Neural progenitor cell (in vitro differentiated cells): ENCODE measurements at regions not wholly inside any gene's neighbourhood (a gene's known extent, or its start where the extent isn't known, plus 50 kb on each side); places are given as distances from the start of the nearest gene placed in this dataset.

Experiments
- DNase-seq: peaks from one replicate; pipeline ENCODE4 v3.0.0-alpha.2; 2016; ENCODE audit warnings: low spot score
- H2AFZ ChIP-seq: fragments of 200-600 bp; sonication (generic); replicated peaks from 2 replicates; pipeline ENCODE4 v1.6.1; 2016; ENCODE audit warnings: antibody characterized with exemption
- H3F3A ChIP-seq: fragments of 200-600 bp; sonication (generic); 2 replicates; pipeline ENCODE4 v1.6.1; 2016; ENCODE audit warnings: antibody characterized with exemption, low read depth
- H3K27ac ChIP-seq: fragments of 200-600 bp; sonication (generic); 2 replicates; pipeline ENCODE4 v1.5.1; 2016; ENCODE audit warnings: mild to moderate bottlenecking
- H3K27me3 ChIP-seq: fragments of 200-600 bp; sonication (generic); 2 replicates; pipeline ENCODE4 v1.6.1; 2016; ENCODE audit warnings: mild to moderate bottlenecking, moderate library complexity
- H3K36me3 ChIP-seq: fragments of 200-600 bp; sonication (generic); 2 replicates; pipeline ENCODE4 v1.5.1; 2016
- H3K4me1 ChIP-seq: fragments of 200-600 bp; sonication (generic); 2 replicates; pipeline ENCODE4 v1.6.1; 2016; ENCODE audit warnings: mixed run types
- H3K4me2 ChIP-seq: fragments of 200-600 bp; sonication (generic); 2 replicates; pipeline ENCODE4 v1.6.1; 2016
- H3K4me3 ChIP-seq: fragments of 200-600 bp; sonication (generic); 2 replicates; pipeline ENCODE4 v1.5.1; 2016
- H3K79me2 ChIP-seq: fragments of 200-600 bp; sonication (generic); 2 replicates; pipeline ENCODE4 v1.6.1; 2016; ENCODE audit warnings: low read depth
- H3K9ac ChIP-seq: fragments of 200-600 bp; sonication (generic); 2 replicates; pipeline ENCODE4 v1.6.1; 2016
- H3K9me3 ChIP-seq: fragments of 200-600 bp; sonication (generic); 2 replicates; pipeline ENCODE4 v1.5.1; 2016; ENCODE audit warnings: low read depth
- H4K20me1 ChIP-seq: fragments of 200-600 bp; sonication (generic); 2 replicates; pipeline ENCODE4 v1.6.1; 2016; ENCODE audit warnings: low read depth
- H3K27ac Mint-ChIP-seq: 3 replicates; pipeline ENCODE4 v1.8.0; 2021; ENCODE audit warnings: mixed read lengths
- H3K27me3 Mint-ChIP-seq: 2 replicates; pipeline ENCODE4 v1.8.0; 2022; ENCODE audit warnings: low read depth, mild to moderate bottlenecking, inconsistent platforms, moderate library complexity, mixed read lengths; ENCODE audit not compliant: insufficient read depth
- H3K36me3 Mint-ChIP-seq: 3 replicates; pipeline ENCODE4 v1.8.0; 2021; ENCODE audit warnings: mixed read lengths
- H3K4me1 Mint-ChIP-seq: 3 replicates; pipeline ENCODE4 v1.8.0; 2021; ENCODE audit warnings: mixed read lengths
- H3K4me3 Mint-ChIP-seq: 3 replicates; pipeline ENCODE4 v1.8.0; 2021; ENCODE audit warnings: mild to moderate bottlenecking, moderate library complexity, mixed read lengths
- H3K9me3 Mint-ChIP-seq: 3 replicates; pipeline ENCODE4 v1.8.0; 2020; ENCODE audit warnings: mixed read lengths
- EZH2 ChIP-seq: fragments of 200-600 bp; sonication (generic); IDR thresholded peaks from 2 replicates; pipeline ENCODE4 v1.6.1; 2017; ENCODE audit warnings: antibody characterized with exemption, mild to moderate bottlenecking, moderate library complexity
- EZH2phosphoT487 ChIP-seq: fragments of 200-600 bp; sonication (generic); IDR thresholded peaks from 2 replicates; pipeline ENCODE4 v1.6.1; 2017; ENCODE audit warnings: antibody characterized with exemption
- TF ChIP-seq, protein P1 (sequence below): fragments of 200-600 bp; sonication (generic); IDR thresholded peaks from 2 replicates; pipeline ENCODE4 v1.5.1; 2017; ENCODE audit warnings: antibody characterized with exemption, mild to moderate bottlenecking

- H3F3A ChIP-seq, result no peaks in the 10 kb centered on the region
- H3K27me3 ChIP-seq, result no peaks in the 10 kb centered on the region
- no peaks in the 10 kb centered on the region for H3K9me3 Mint-ChIP-seq
- H3K27ac ChIP-seq, result no peak overlapping the region
- no peak overlapping the region for H3K9ac ChIP-seq
- no peaks in the 10 kb centered on the region for H4K20me1 ChIP-seq
- no peak overlapping the region for H2AFZ ChIP-seq
- no peak overlapping the region for H3K4me3 Mint-ChIP-seq
- H3K4me1 ChIP-seq, result peaks cover 5% of the 10 kb centered on the region
- H3K4me2 ChIP-seq, result no peak overlapping the region
- H3K4me1 Mint-ChIP-seq, result no peaks in the 10 kb centered on the region
- H3K27ac Mint-ChIP-seq, result no peak overlapping the region
- no peaks in the 10 kb centered on the region for H3K36me3 ChIP-seq
- H3K27me3 Mint-ChIP-seq, result no peaks in the 10 kb centered on the region
- no peaks in the 10 kb centered on the region for H3K36me3 Mint-ChIP-seq
- no peaks in the 10 kb centered on the region for H3K79me2 ChIP-seq
- no peaks in the 10 kb centered on the region for H3K9me3 ChIP-seq
- no peak for TF ChIP-seq EZH2phosphoT487
- no peak overlapping the region for H3K4me3 ChIP-seq
- no peak for DNase-seq
Observed at GRCh38 chr5:147989239-147989638, 74.5 kb upstream of the SPINK5 start.

- no peak overlapping the region for H3K9ac ChIP-seq
- no peaks in the 10 kb centered on the region for H3K36me3 Mint-ChIP-seq
- H3K4me1 ChIP-seq, result peaks cover 5% of the 10 kb centered on the region
- H3K4me1 Mint-ChIP-seq, result no peaks in the 10 kb centered on the region
- no peaks in the 10 kb centered on the region for H3K9me3 ChIP-seq
- H3K4me3 Mint-ChIP-seq, result no peak overlapping the region
- H3K27me3 Mint-ChIP-seq, result no peaks in the 10 kb centered on the region
- no peaks in the 10 kb centered on the region for H3K79me2 ChIP-seq
- DNase-seq, result no peak
- H3K36me3 ChIP-seq, result no peaks in the 10 kb centered on the region
- no peaks in the 10 kb centered on the region for H3K27me3 ChIP-seq
- no peaks in the 10 kb centered on the region for H3F3A ChIP-seq
- H4K20me1 ChIP-seq, result no peaks in the 10 kb centered on the region
- no peak overlapping the region for H3K27ac Mint-ChIP-seq
- TF ChIP-seq, protein P1, sequence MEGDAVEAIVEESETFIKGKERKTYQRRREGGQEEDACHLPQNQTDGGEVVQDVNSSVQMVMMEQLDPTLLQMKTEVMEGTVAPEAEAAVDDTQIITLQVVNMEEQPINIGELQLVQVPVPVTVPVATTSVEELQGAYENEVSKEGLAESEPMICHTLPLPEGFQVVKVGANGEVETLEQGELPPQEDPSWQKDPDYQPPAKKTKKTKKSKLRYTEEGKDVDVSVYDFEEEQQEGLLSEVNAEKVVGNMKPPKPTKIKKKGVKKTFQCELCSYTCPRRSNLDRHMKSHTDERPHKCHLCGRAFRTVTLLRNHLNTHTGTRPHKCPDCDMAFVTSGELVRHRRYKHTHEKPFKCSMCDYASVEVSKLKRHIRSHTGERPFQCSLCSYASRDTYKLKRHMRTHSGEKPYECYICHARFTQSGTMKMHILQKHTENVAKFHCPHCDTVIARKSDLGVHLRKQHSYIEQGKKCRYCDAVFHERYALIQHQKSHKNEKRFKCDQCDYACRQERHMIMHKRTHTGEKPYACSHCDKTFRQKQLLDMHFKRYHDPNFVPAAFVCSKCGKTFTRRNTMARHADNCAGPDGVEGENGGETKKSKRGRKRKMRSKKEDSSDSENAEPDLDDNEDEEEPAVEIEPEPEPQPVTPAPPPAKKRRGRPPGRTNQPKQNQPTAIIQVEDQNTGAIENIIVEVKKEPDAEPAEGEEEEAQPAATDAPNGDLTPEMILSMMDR, result no peak
- TF ChIP-seq EZH2phosphoT487 (no peak), EZH2 (no peak)
- H3K4me3 ChIP-seq, result no peak overlapping the region
- no peak overlapping the region for H3K4me2 ChIP-seq
- no peak overlapping the region for H2AFZ ChIP-seq
- H3K27ac ChIP-seq, result no peak overlapping the region
- H3K9me3 Mint-ChIP-seq, result no peaks in the 10 kb centered on the region
Observed at GRCh38 chr5:147986134-147986757, 77.5 kb upstream of the SPINK5 start.

DNA sequence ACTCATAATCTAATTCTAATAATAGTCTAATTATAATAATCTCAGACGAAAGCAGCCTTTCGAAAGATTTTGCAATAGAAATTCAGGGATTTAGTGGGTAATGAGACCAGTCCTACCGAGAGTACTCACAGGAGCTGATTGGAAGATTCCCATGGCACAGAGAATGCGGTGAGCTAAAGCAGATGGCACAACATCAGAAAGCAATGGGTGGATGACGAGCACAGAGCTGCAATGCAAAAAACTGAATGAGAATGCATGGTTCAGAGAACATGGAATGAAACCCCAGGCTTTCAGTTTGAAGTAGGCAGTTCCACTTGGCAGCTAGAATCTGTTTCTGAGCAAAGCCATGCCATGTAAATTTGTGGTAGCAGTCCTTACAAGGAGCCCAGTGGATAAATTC lies 78.2 kb upstream of the SPINK5 start:
- H3K9me3 Mint-ChIP-seq, result no peaks in the 10 kb centered on the region
- Histone ChIP-seq H3K79me2 (no peaks in the 10 kb centered on the region), H3F3A (no peaks in the 10 kb centered on the region), H4K20me1 (no peaks in the 10 kb centered on the region), H3K27me3 (no peaks in the 10 kb centered on the region), H2AFZ (no peak overlapping the region), H3K27ac (no peak overlapping the region), H3K4me3 (no peak overlapping the region), H3K9me3 (no peaks in the 10 kb centered on the region), H3K4me2 (no peak overlapping the region), H3K9ac (no peak overlapping the region), H3K36me3 (no peaks in the 10 kb centered on the region), H3K4me1 (peaks cover 5% of the 10 kb centered on the region)
- H3K36me3 Mint-ChIP-seq, result no peaks in the 10 kb centered on the region
- no peak overlapping the region for H3K4me3 Mint-ChIP-seq
- TF ChIP-seq, protein P1, result no peak
- TF ChIP-seq EZH2phosphoT487 (no peak), EZH2 (no peak)
- no peaks in the 10 kb centered on the region for H3K27me3 Mint-ChIP-seq
- no peak for DNase-seq
- H3K4me1 Mint-ChIP-seq, result no peaks in the 10 kb centered on the region
- no peak overlapping the region for H3K27ac Mint-ChIP-seq

DNA sequence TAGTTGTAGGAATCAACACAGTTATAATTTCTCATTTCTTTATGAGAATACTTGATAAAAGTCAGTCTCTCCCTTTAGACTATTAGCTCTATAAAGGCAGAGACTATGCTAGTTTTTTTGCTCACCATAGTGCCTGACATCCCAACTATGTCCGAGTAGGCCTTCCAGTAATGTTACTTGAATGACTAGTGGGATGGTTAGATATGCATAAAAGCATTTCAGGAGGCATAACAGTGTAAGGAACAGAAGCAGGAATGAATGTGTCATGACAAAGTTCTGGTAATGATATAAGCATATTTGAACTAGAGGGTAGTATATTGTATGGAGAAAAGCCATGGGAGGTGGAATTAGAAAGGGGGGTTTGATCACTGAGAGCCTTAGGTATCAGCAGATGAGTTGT lies 77.4 kb upstream of the C5orf46 start:
- no peak for DNase-seq
- Histone ChIP-seq H2AFZ (no peak overlapping the region), H3K9ac (no peak overlapping the region), H3K27ac (no peak overlapping the region), H3K4me1 (no peaks in the 10 kb centered on the region), H3K4me2 (no peak overlapping the region), H4K20me1 (no peaks in the 10 kb centered on the region), H3K79me2 (no peaks in the 10 kb centered on the region), H3K27me3 (no peaks in the 10 kb centered on the region), H3K4me3 (no peak overlapping the region), H3K36me3 (no peaks in the 10 kb centered on the region), H3K9me3 (no peaks in the 10 kb centered on the region), H3F3A (no peaks in the 10 kb centered on the region)
- H3K4me3 Mint-ChIP-seq, result no peak overlapping the region
- no peaks in the 10 kb centered on the region for H3K36me3 Mint-ChIP-seq
- no peaks in the 10 kb centered on the region for H3K4me1 Mint-ChIP-seq
- H3K27ac Mint-ChIP-seq, result no peak overlapping the region
- TF ChIP-seq, protein P1, result no peak
- TF ChIP-seq EZH2phosphoT487 (no peak), EZH2 (no peak)
- H3K27me3 Mint-ChIP-seq, result no peaks in the 10 kb centered on the region
- H3K9me3 Mint-ChIP-seq, result no peaks in the 10 kb centered on the region
